Endothelial cell of umbilical vein (primary cell): ENCODE measurements at regions not wholly inside any gene's neighbourhood (a gene's known extent, or its start where the extent isn't known, plus 50 kb on each side); places are given as distances from the start of the nearest gene placed in this dataset.

Experiments
- BruUV-seq: library from RNA; stranded (reverse); fragments of 400-500 nt; replicated peaks from 2 replicates; lab custom pipeline; 2021; lab: Mats Ljungman, UMichigan
- CTCF ChIA-PET: fragments of 300-600, 350-600 bp; sonication (Branson Sonifier 250); formaldehyde crosslinking; loops from one replicate; lab custom pipeline; 2021; ENCODE audit warnings: antibody characterized with exemption, inconsistent platforms; lab: Charles Lee
- POLR2A ChIA-PET: fragments of 300-600, 350-600 bp; sonication (Branson Sonifier 250); formaldehyde crosslinking; loops from one replicate; lab custom pipeline; 2021; ENCODE audit warnings: antibody characterized with exemption, inconsistent platforms; lab: Charles Lee
- DNase-seq: peaks from one replicate; pipeline ENCODE4 v3.0.0-alpha.2; 2011; ENCODE audit warnings: low read depth, low spot score
- FAIRE-seq: peaks from 2 replicates; lab custom pipeline; 2011; peaks lifted over from hg19 to GRCh38; lab: Jason Lieb, UNC
- H2AFZ ChIP-seq: 2 replicates; pipeline ENCODE4 v1.6.0; 2012; ENCODE audit warnings: low read depth, low read length, control low read depth, inconsistent platforms
- H3K27ac ChIP-seq: 2 replicates; pipeline ENCODE4 v1.5.1; 2011; ENCODE audit warnings: low read depth, mild to moderate bottlenecking, control low read depth, low read length, moderate library complexity; ENCODE audit not compliant: insufficient read depth
- H3K27me3 ChIP-seq, 2 experiments: 2 replicates each; pipeline versions ENCODE4 v1.6.0 to v1.6.1; 2011; ENCODE audit warnings: low read length in 2 of 2, mixed read lengths in 1 of 2; ENCODE audit not compliant: control insufficient read depth in 2 of 2, insufficient read depth in 2 of 2
- H3K36me3 ChIP-seq, 2 experiments: 2 replicates in 1 of 2; 3 replicates in 1 of 2; pipeline ENCODE4 v1.5.1; 2011; ENCODE audit warnings: low read length in 2 of 2, mild to moderate bottlenecking in 1 of 2, moderate library complexity in 1 of 2; ENCODE audit not compliant: control insufficient read depth in 2 of 2, insufficient read depth in 2 of 2; ENCODE audit errors: extremely low read depth in 1 of 2
- H3K4me1 ChIP-seq: 3 replicates; pipeline ENCODE4 v1.5.1; 2011; ENCODE audit warnings: mild to moderate bottlenecking, low read length; ENCODE audit not compliant: control insufficient read depth, insufficient read depth; ENCODE audit errors: extremely low read depth
- H3K4me2 ChIP-seq: 2 replicates; pipeline ENCODE4 v1.6.1; 2011; ENCODE audit warnings: low read length, control low read depth, mixed read lengths; ENCODE audit not compliant: insufficient read depth
- H3K4me3 ChIP-seq, 3 experiments: fragments of 200-600 bp in 1 of 3; sonication (generic), shearing (Covaris generic) in 1 of 3; replicated peaks in 1 of 3; 2 replicates each; pipeline ENCODE4 v1.5.1; 2011 to 2016; ENCODE audit warnings: control low read depth in 3 of 3, low read length in 3 of 3, mild to moderate bottlenecking in 2 of 3, inconsistent platforms in 1 of 3, low read depth in 1 of 3, moderate library complexity in 1 of 3; ENCODE audit not compliant: insufficient read depth in 1 of 3
- H3K79me2 ChIP-seq: 2 replicates; pipeline ENCODE4 v1.6.0; 2012; ENCODE audit warnings: low read length, inconsistent platforms; ENCODE audit not compliant: control insufficient read depth, insufficient read depth
- H3K9ac ChIP-seq: replicated peaks from 2 replicates; pipeline ENCODE3; 2011; ENCODE audit warnings: low read length, control low read depth; ENCODE audit not compliant: insufficient read depth; ENCODE audit errors: extremely low read depth
- H3K9me1 ChIP-seq: replicated peaks from 3 replicates; pipeline ENCODE4 v1.6.0; 2011; ENCODE audit warnings: mild to moderate bottlenecking, low read length; ENCODE audit not compliant: control insufficient read depth, insufficient read depth; ENCODE audit errors: extremely low read depth
- H3K9me3 ChIP-seq: replicated peaks from 2 replicates; pipeline ENCODE4 v1.5.1; 2012; ENCODE audit warnings: low read length, inconsistent platforms; ENCODE audit not compliant: control insufficient read depth, insufficient read depth
- H4K20me1 ChIP-seq: replicated peaks from 2 replicates; pipeline ENCODE3; 2011; ENCODE audit warnings: mild to moderate bottlenecking, low read length; ENCODE audit not compliant: control insufficient read depth, insufficient read depth; ENCODE audit errors: extremely low read depth
- EZH2 ChIP-seq: IDR thresholded peaks from 2 replicates; pipeline ENCODE4 v1.6.1; 2012; ENCODE audit warnings: borderline replicate concordance, low read depth, mild to moderate bottlenecking, moderate library complexity, low read length, inconsistent platforms; ENCODE audit not compliant: severe bottlenecking
- FOS ChIP-seq: IDR thresholded peaks from 2 replicates; pipeline ENCODE4 v1.6.1; 2011; ENCODE audit warnings: mild to moderate bottlenecking, low read length, moderate library complexity, borderline replicate concordance; ENCODE audit not compliant: insufficient read depth
- GATA2 ChIP-seq: IDR thresholded peaks from 2 replicates; pipeline ENCODE4 v1.7.0; 2011; ENCODE audit warnings: low read depth, mild to moderate bottlenecking, moderate library complexity, mixed read lengths, low read length; ENCODE audit not compliant: insufficient read length, insufficient read depth
- JUN ChIP-seq: IDR thresholded peaks from 2 replicates; pipeline ENCODE4 v1.6.1; 2011; ENCODE audit warnings: borderline replicate concordance, low read depth; ENCODE audit not compliant: insufficient read length, insufficient read depth
- MYC ChIP-seq: IDR thresholded peaks from one replicate; pipeline ENCODE4 v1.6.1; 2011; ENCODE audit warnings: mild to moderate bottlenecking, low read depth, low read length
- POLR2A ChIP-seq: IDR thresholded peaks from 2 replicates; pipeline ENCODE4 v1.6.1; 2012; ENCODE audit warnings: low read depth, mild to moderate bottlenecking, control low read depth, low read length
- POLR2AphosphoS5 ChIP-seq: IDR thresholded peaks from 2 replicates; pipeline ENCODE4 v1.6.1; 2012; ENCODE audit warnings: low read depth, mild to moderate bottlenecking, control low read depth, low read length, moderate library complexity; ENCODE audit not compliant: insufficient read depth
- dilution Hi-C: fragments of 300-500 bp; cut with MboI; formaldehyde crosslinking; loops from one replicate; pipeline ENCODE4 v1.15.0; 2019; ENCODE audit warnings: low sequenced_read_pairs; ENCODE audit not compliant: extremely low pct_ligation_motif_present
- intact Hi-C: fragments of 100-400 bp; cut with micrococcal nuclease; formaldehyde crosslinking; loops from one replicate; pipeline ENCODE4 v1.10.0; 2022
- TF ChIP-seq, protein P1 (sequence below), 2 donors: IDR thresholded peaks; 1 replicate in 1 of 2; 2 replicates in 1 of 2; pipeline ENCODE4 v1.5.1; 2011; ENCODE audit warnings: low read length in 2 of 2, mild to moderate bottlenecking in 2 of 2, moderate library complexity in 2 of 2, control low read depth in 1 of 2, inconsistent platforms in 1 of 2, low read depth in 1 of 2; ENCODE audit not compliant: insufficient read depth in 1 of 2; ENCODE audit errors: extremely low read depth in 1 of 2
- TF ChIP-seq, protein P2 (sequence below): IDR thresholded peaks from 2 replicates; pipeline ENCODE4 v1.6.1; 2011; ENCODE audit not compliant: insufficient read depth, insufficient read length

DNA sequence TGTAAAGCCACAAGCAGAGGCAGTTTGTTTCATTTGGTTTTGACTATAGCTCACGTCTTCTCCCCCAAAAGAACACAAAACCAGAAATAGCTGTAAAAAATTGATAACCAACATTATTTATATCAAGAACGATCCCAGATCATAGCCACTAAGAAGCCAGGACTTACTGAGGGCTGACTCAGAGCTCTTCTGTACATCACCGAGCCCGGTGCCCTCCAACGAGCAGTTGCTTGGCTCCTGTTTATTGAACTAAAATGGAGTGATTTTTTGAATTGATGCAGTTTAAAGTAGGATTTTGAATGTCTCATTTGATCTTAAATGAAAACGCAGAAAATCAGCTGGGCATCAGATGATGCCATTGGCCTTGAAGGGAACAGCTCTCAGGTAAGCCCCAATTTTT is 343.3 kb downstream of the INSIG2 start:
- DNase-seq: no peak
- intact Hi-C loops (no loop called here), dilution Hi-C loops (no loop called here)
- TF ChIP-seq POLR2A: no peak
- TF ChIP-seq, protein P1, sequence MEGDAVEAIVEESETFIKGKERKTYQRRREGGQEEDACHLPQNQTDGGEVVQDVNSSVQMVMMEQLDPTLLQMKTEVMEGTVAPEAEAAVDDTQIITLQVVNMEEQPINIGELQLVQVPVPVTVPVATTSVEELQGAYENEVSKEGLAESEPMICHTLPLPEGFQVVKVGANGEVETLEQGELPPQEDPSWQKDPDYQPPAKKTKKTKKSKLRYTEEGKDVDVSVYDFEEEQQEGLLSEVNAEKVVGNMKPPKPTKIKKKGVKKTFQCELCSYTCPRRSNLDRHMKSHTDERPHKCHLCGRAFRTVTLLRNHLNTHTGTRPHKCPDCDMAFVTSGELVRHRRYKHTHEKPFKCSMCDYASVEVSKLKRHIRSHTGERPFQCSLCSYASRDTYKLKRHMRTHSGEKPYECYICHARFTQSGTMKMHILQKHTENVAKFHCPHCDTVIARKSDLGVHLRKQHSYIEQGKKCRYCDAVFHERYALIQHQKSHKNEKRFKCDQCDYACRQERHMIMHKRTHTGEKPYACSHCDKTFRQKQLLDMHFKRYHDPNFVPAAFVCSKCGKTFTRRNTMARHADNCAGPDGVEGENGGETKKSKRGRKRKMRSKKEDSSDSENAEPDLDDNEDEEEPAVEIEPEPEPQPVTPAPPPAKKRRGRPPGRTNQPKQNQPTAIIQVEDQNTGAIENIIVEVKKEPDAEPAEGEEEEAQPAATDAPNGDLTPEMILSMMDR (IDR thresholded peaks at IDR 0.05; ENCODE audit: extremely low read depth in 1 of 2, insufficient read depth in 1 of 2, low read depth in 1 of 2, low read length in 2 of 2): no peak
- TF ChIP-seq MYC: no peak
- POLR2A ChIA-PET: no interaction called here
- Histone ChIP-seq H3K4me2 (no peak overlapping the region), H3K9me1 (no peaks in the 10 kb centered on the region), H2AFZ (no peak overlapping the region), H3K9ac (no peak overlapping the region), H3K27ac (no peak overlapping the region), H3K4me3 (no peak overlapping the region), H3K27me3 (no peaks in the 10 kb centered on the region), H3K79me2 (no peaks in the 10 kb centered on the region), H3K9me3 (no peaks in the 10 kb centered on the region), H3K36me3 (no peaks in the 10 kb centered on the region), H3K4me1 (no peaks in the 10 kb centered on the region), H4K20me1 (no peaks in the 10 kb centered on the region)
- no TSS peak for BruUV-seq
- CTCF ChIA-PET: interaction anchor here (0.7 kb wide), 1 partner anchor 424 kb away, joined by 3 read pairs; no protein-coding TSS in a partner anchor
- FAIRE-seq: no peak

DNA sequence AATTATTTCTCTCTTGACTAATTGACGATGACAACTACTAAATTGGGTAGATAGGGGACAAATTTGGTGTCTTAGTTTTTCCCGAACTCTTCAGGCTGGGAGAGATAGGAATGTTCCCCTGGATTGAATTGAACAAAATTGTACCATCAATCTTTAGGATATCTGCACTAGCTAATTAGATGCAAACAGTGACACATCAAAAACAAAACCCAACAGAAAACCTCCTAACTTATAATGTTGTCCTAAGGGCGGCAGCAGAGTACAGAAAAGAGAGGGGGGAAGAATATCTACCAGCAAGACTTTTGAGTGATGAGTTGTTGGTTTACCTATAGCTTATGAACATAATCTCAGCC is 342.9 kb downstream of the INSIG2 start:
- intact Hi-C loops: no loop called here
- no peaks in the 10 kb centered on the region for H3K79me2 ChIP-seq
- no peaks in the 10 kb centered on the region for H3K4me1 ChIP-seq
- dilution Hi-C loops: no loop called here
- H4K20me1 ChIP-seq: no peaks in the 10 kb centered on the region
- ChIA-PET POLR2A (no interaction called here), CTCF (interaction anchor here (0.7 kb wide), 1 partner anchor 424 kb away, joined by 3 read pairs; no protein-coding TSS in a partner anchor)
- H3K4me2 ChIP-seq: no peak overlapping the region
- H3K27me3 ChIP-seq: no peaks in the 10 kb centered on the region
- no peaks in the 10 kb centered on the region for H3K9me3 ChIP-seq
- BruUV-seq: no TSS peak
- FAIRE-seq: no peak
- no peak overlapping the region for H3K9ac ChIP-seq
- no peaks in the 10 kb centered on the region for H3K36me3 ChIP-seq
- no peaks in the 10 kb centered on the region for H3K9me1 ChIP-seq
- no peak for DNase-seq
- no peak overlapping the region for H3K27ac ChIP-seq
- H2AFZ ChIP-seq: no peak overlapping the region
- TF ChIP-seq, protein P2, sequence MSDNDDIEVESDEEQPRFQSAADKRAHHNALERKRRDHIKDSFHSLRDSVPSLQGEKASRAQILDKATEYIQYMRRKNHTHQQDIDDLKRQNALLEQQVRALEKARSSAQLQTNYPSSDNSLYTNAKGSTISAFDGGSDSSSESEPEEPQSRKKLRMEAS: no peak
- TF ChIP-seq FOS: no peak
- TF ChIP-seq MYC: no peak
- no peak for TF ChIP-seq POLR2AphosphoS5
- no peak for TF ChIP-seq JUN
- TF ChIP-seq, protein P1 (IDR thresholded peaks at IDR 0.05; ENCODE audit: extremely low read depth in 1 of 2, insufficient read depth in 1 of 2, low read depth in 1 of 2, low read length in 2 of 2): no peak
- no peak for TF ChIP-seq GATA2
- no peak for TF ChIP-seq EZH2
- TF ChIP-seq POLR2A: no peak
- no peak overlapping the region for H3K4me3 ChIP-seq
